ENCODE measurements at regions not wholly inside any gene's neighbourhood (a gene's known extent, or its start where the extent isn't known, plus 50 kb on each side); places are given as distances from the start of the nearest gene placed in this dataset.

GRCh38 chr7:4631380-4632179 is 50.5 kb upstream of the FOXK1 start:
- no peaks in the 10 kb centered on the region for H3K27me3 ChIP-seq (ENCODE audit: control insufficient read depth, insufficient read depth, low read length)
- no peaks in the 10 kb centered on the region for H3K79me2 ChIP-seq
- peak overlapping the region; percentile 52 for H2AFZ ChIP-seq
- peak overlapping the region; percentile 39 for H3K4me2 ChIP-seq (ENCODE audit: low read length)
- H3K9me3 ChIP-seq (ENCODE audit: control insufficient read depth, low read length) = no peaks in the 10 kb centered on the region
- H3K27ac ChIP-seq = no peak overlapping the region
- H3K4me1 ChIP-seq = peaks cover 3% of the 10 kb centered on the region
- H3K9ac ChIP-seq = no peak overlapping the region
- no peaks in the 10 kb centered on the region for H3K36me3 ChIP-seq (ENCODE audit: control insufficient read depth, insufficient read depth, low read length)
- TF ChIP-seq CTCF (IDR thresholded peaks at IDR 0.05) = peak; percentile 79
- no peak overlapping the region for H3K4me3 ChIP-seq (ENCODE audit: low read depth, low read length)
